HuH-7 (cell line): ENCODE measurements at regions not wholly inside any gene's neighbourhood (a gene's known extent, or its start where the extent isn't known, plus 50 kb on each side); places are given as distances from the start of the nearest gene placed in this dataset.
"Not testable (repeated sequence)": the region's sequence is repeated elsewhere in the genome, so short reads cannot be mapped to it uniquely, and the experiment has no call there.

Source experiments
- DNase-seq: peaks from one replicate; pipeline ENCODE4 v3.0.0; 2011; ENCODE audit warnings: low spot score

DNA sequence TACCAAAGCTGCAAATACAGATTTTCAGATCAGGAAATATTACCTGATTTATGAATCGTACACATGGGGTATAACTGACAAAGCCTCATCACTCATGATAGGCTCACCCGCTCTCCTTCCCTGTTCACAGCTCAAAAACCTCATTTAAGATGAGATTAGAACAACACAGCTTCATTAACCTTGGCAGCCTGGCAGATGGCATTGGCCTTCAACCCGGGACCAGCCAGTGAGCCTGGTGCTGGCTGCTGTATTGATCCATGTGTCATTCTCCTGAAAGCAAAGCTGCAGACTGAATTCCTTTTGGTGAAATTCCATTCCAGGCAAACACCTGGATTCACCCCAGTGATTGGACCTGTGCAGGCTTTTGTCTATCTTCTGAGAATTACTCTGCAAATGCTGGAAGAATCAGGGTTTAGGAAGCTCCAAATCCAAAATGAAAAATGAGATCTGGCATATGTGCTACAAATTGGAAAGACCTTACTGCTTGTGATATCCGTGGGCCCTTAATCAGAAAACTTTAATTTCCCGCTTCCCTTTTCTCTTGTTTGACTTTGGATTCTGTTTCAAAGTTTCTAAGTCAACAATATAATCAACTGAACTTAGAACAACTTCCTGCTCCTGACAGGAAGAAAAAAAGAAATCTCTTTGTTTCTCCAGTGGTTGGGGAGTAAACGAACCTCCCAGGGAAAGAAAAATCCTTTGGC lies 189.1 kb upstream of the KBTBD8 start:
- DNase-seq = no peak

- no peak for DNase-seq
These were observed 188.5 kb upstream of the KBTBD8 start for GRCh38 chr3:66809595-66809958.

DNA sequence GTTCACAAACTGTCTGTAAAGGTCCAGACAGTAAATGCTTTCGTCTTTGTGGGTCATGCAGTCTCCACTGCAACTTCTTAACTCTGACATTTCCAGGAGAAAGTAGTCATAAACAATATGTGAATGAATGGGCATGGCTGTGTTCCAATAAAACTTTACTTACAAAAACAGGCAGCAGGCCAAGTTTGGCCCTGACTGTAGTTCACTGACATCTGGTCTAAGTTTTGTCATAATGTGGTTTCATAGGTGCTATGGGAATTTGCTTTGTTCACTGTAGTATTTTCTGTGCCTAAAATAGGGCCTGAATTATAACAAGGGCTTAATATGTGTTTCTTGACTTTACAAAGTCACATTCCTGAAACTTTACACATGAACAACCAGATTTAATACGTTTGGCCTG lies 186.0 kb upstream of the KBTBD8 start:
- no peak for DNase-seq

- no peak for DNase-seq
These were observed 185.4 kb upstream of the KBTBD8 start for GRCh38 chr3:66812741-66813140.

- DNase-seq = no peak
These were observed 181.9 kb upstream of the KBTBD8 start for GRCh38 chr3:66816090-66816761.

- DNase-seq = no peak
These were observed 180.1 kb upstream of the KBTBD8 start for GRCh38 chr3:66817951-66818557.

DNA sequence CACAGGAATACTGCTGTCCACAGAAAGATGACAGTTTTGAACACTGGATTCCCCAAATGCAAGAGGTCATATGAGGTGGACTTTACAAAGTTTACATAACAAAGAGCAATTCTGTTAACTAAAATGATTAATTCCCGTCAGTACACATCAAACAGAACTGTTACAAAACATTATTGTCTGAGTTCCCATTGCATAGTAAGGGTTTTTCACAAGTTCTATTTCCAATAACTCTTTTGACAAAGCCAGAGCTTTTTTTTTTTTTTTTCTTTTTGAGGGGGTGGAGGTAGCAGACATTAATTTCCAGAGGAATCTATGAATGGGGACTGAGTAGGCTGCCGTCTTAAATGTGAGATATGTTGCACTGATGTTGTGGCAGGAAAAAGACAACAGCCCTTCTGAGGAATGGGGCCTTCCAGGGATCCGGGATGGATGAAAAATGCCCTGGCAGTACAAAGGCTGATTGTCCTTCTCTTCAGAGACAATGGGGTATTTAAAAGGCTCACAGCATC lies 178.1 kb upstream of the KBTBD8 start:
- DNase-seq = no peak

DNA sequence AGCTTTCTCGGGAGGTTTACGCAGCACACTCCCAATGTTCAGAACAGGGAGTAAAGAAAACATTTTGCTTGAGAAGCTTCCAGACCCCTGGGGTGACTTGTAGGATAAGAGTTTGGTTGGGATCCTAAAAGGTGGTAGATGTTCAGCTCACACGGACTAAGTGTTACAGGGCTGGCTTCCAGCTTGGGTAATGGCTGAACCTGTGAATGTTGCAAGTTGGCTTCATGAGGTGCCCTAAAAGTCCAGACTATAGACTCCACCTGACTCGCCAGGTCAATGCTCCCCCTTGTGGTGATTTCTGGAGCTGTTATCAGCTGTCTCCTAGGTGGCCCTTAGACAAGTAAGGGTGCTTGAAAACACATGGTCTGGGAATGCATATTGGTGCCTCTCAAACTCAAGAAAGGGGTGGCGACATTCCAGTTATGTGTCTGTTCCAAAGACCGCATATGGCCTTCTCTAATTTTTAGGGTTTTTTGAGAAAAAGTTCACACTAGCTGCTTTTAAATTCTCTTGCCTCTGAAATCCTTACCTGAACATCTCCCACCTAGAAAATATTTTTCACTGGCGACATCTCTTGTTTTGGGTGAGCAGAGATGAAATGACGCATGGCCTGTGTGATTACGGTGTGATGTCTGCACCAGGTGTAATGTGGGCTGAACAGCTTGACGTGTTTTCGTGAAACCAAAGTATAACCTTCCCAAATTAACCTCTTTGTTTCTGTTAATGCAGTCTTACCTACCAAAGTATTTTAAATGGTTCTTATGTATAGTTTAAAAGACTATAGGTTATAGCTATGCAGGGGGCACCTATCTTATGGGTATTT lies 175.7 kb upstream of the KBTBD8 start:
- DNase-seq = peak; percentile 16

GRCh38 chr3:66823009-66823397 lies 175.1 kb upstream of the KBTBD8 start:
- DNase-seq = no peak

DNA sequence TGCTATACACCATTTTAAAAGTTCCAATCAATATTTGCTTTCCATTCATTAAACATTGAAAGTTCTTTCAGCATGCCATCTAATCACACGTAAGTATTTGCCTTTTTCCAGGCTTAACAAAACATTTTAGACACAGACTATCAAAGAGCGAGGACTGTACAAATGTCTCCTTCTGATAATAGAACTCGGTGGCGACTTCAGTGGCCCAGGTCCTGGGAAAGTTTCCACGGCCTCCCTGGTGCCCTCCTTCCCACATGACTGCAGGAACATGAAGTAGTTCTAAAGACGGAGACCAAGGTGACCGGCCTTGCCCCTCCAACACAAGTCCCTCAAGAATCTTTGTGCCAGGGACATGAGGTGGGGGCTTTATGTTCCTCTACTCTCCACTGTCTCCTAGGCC lies 174.6 kb upstream of the KBTBD8 start:
- DNase-seq = no peak

DNA sequence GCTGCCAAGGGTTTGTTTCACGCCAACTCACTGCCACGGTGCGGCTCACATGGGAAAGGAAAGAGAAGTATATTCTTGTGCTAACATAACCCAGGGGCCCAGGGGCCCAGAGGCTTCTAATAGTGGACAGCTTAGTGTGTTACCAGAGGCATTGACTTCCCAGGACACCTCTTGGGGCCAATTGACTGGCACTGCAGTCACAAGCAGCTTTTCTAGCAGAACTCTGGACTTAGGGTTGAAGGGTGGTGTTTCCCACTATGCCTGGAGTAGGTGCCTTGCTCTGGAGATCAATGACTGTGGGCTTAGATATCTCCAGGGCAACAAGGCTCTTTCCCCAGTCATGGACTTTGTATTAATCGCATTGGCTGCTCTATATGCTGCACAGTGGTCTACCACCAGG lies 172.7 kb upstream of the KBTBD8 start:
- DNase-seq = no peak

DNA sequence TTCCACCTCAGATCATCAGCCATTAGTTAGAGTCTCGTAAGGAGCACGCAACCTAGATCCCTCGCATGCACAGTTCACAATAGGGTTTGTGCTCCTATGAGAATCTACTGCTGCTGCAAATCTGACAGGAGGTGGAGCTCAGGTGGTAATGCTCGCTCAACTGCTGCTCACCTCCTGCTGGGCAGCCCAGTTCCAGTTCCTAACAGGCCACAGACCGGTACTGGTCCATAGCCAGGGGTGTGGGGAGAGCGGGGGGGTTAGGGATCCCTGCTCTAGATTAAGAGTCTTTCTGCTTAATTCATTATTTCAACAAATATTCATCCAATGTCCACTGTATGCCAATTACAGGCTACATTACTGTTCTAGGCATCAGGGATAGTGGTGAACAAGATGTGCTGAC lies 170.4 kb upstream of the KBTBD8 start:
- no peak for DNase-seq

- no peak for DNase-seq
These were observed 169.8 kb upstream of the KBTBD8 start for GRCh38 chr3:66828303-66828702.

- no peak for DNase-seq
These were observed 167.8 kb upstream of the KBTBD8 start for GRCh38 chr3:66830301-66830700.

DNA sequence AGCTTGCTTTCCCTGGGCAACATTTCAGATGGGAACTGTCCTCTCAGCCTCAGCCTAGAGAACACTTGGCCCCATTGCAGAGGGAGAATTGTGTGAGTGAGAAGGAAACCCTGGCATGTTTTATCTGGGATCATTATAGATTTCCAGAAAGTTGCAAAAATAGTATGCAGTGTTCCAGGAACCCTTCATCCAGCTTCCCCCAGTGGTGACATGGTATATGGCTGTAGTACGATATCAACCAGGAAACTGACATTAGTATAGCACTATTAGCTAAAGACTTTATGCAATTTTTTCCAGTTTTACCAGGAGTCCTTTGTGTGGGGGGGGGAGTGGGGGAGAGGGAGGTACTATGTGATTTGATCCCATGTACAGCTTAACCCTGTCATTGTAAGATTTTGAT lies 166.2 kb upstream of the KBTBD8 start:
- DNase-seq = no peak

DNA sequence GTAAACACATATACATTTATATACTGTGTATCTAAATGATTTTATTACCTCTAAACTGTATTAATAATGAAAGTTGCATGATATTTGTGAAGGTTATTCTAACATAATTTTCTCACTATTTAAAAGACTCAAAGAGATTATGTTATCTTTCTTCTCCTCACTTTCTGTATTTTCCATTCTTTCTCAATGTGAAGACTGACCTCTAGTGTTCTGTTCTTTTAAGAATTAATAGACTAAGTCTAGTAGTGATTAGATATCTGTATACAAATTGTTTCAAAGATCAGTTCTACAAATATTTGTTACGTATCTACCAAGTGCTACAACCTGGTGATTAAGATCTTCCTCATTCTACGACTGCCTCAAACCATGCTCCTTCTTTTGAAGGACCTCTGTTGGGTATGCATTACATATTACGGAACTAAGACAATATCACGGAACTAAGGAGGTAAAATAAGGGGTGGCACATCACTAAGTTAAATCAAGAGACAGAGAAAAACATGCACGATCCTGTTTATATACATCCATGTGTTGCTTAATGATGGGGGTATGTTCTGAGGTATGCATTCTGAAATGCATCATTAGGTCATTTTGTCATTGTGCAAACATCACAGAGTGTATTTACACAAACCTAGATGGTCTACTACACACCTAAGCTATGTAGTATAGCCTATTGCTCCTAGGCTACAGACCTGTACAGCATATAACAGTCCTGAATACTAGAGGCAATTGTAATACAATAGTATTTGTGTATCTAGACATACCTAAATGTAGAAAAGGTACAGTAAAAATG lies 161.5 kb upstream of the KBTBD8 start:
- DNase-seq = no peak

DNA sequence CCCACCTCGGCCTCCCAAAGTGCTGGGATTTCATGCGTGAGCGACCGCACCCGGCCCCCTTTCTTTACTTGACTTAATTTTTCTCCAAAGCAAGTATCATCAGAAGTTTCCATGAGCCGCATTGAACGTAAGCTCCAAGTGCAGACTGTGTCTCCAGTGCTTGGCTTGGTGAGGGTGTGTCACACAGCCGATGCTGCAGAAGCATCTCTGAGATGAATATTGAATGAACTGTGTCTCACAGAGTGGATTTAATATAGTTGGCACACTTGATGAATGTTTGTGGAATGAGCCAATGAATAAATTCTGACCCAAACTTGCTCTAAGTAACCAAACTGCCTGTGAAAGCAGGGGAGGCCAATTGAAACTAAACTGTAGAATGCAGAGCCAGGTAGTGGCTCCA lies 159.4 kb upstream of the KBTBD8 start:
- no peak for DNase-seq

DNA sequence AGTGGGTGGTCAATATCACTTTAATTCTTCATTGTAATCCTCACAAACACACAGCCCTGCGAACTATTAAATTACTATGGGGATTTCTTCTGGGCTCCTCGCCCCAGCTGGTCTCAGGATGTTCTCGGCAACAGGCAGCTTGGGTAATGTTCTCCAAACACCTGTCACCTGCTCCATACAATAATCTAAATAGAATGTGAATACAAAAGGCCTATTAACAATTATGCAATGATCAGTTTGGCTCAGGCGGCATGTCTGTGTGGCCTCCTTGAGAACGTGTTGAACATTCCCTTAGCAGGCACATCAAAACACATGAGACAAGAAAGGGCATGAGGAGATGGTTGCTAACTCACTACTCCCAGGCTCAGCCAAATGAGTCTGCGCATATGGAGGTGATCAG lies 158.6 kb upstream of the KBTBD8 start:
- no peak for DNase-seq

DNA sequence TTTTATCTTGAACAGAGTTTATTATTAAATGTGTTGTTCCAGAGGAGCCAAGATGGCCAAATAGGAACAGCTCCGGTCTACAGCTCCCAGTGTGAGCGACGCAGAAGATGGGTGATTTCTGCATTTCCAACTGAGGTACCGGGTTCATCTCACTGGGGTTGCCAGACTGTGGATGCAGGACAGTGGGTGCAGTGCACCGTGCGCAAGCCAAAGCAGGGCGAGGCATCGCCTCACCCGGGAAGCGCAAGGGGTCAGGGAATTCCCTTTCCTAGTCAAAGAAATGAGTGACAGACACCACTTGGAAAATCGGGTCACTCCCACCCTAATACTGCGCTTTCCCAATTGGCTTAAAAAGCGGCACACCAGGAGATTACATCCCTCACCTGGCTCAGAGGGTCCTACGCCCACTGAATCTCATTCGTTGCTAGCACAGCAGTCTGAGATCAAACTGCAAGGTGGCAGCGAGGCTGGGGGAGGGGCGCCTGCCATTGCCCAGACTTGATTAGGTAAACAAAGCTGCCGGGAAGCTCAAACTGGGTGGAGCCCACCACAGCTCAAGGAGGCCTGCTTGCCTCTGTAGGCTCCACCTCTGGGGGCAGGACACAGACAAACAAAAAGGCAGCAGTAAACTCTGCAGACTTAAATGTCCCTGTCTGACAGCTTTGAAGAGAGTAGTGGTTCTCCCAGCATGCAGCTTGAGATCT lies 155.2 kb upstream of the KBTBD8 start:
- DNase-seq = not testable (repeated sequence)

DNA sequence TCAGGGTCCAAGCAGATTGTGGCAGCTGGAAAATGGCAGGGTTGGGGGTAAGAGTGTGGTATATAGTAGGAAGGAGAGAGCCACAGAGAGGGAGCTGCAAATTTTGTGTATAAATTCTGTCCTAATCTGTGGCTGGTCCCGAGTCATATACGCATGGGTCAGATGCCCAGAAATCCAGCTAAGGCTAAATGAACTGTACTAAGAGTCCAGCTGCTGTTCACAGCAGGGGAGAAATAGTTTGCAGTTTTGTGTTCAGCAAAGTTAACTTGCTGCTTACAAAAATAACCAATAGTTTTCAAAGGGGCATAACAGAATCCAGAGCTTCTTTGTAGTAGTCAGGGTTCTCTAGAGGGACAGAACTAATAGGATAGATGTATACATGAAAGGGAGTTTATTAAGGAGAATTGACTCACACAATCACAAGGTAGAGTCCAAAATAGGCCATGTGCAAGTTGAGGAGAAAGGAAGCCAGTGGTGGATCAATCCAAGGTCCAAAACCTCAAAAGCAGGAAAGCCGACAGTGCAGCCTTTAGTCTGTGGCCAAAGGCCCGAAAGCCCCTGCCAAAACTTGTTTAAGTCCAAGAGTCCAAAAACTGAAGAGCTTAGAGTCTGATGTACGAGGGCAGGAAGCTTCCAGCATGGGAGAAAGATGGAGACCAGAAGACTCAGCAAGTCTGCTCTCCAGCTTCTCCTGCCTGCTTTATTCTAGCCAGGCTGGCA lies 146.1 kb upstream of the KBTBD8 start:
- no peak for DNase-seq
